A549 (cell line): ENCODE measurements at regions not wholly inside any gene's neighbourhood (a gene's known extent, or its start where the extent isn't known, plus 50 kb on each side); places are given as distances from the start of the nearest gene placed in this dataset.

Experiments used
- ATAC-seq, 2 experiments: fragments of 200-7000 bp in 1 of 2; fragments of >200 bp in 1 of 2; cut with Nextera tagmentation in 1 of 2; cut with Tn5 transposase in 1 of 2; 3 replicates each; pipeline versions ENCODE4 v1.8.0 to v1.9.1; 2018 to 2020; ENCODE audit warnings: mild to moderate bottlenecking in 1 of 2, moderate library complexity in 1 of 2
- CTCF ChIA-PET: fragments of 300-600 bp; sonication (Branson Sonifier 250); formaldehyde crosslinking; extraction: SDS; loops from one replicate; lab custom pipeline; 2021; ENCODE audit warnings: antibody characterized with exemption, inconsistent platforms; lab: Yijun Ruan, JAX
- POLR2A ChIA-PET: fragments of 350-600 bp; formaldehyde crosslinking; extraction: SDS; loops from one replicate; lab custom pipeline; 2021; ENCODE audit warnings: antibody characterized with exemption, inconsistent platforms; lab: Yijun Ruan, JAX
- DNase-seq, 2 experiments: peaks; one replicate each; pipeline versions ENCODE4 v3.0.0 to v3.0.0-alpha.2; 2011 to 2016; ENCODE audit warnings: low read depth in 1 of 2, low spot score in 1 of 2
- FAIRE-seq: peaks from 2 replicates; lab custom pipeline; 2011; peaks lifted over from hg19 to GRCh38; lab: Jason Lieb, UNC
- H3K27ac ChIP-seq, 2 experiments: fragments of >200 bp; sonication (Bioruptor Twin); formaldehyde crosslinking; 3 replicates each; pipeline ENCODE4 v1.5.1; 2016 to 2017
- H3K4me1 ChIP-seq: fragments of >200 bp; sonication (Bioruptor Twin); formaldehyde crosslinking; 3 replicates; pipeline ENCODE4 v1.6.1; 2016
- H3K4me2 ChIP-seq: fragments of >200 bp; sonication (Bioruptor Twin); formaldehyde crosslinking; 3 replicates; pipeline ENCODE4 v1.6.1; 2016
- H3K4me3 ChIP-seq: fragments of >200 bp; sonication (Bioruptor Twin); formaldehyde crosslinking; 3 replicates; pipeline ENCODE4 v1.5.1; 2016
- H3K9me3 ChIP-seq: fragments of >200 bp; sonication (Bioruptor Twin); formaldehyde crosslinking; 3 replicates; pipeline ENCODE4 v1.6.1; 2016
- CBX2 ChIP-seq: fragments of 200-600 bp; sonication (generic); IDR thresholded peaks from 2 replicates; pipeline ENCODE4 v1.6.1; 2016; ENCODE audit warnings: low read depth, mild to moderate bottlenecking, borderline replicate concordance
- CHD4 ChIP-seq: fragments of 200-600 bp; sonication (generic); IDR thresholded peaks from 2 replicates; pipeline ENCODE4 v1.6.1; 2016; ENCODE audit warnings: antibody characterized with exemption, mild to moderate bottlenecking, borderline replicate concordance
- FOXS1 ChIP-seq: fragments of 250-450 bp; sonication (Bioruptor Pico); IDR thresholded peaks from 2 replicates; pipeline ENCODE4 v1.5.0; 2020; ENCODE audit warnings: mild to moderate bottlenecking, moderate library complexity
- HDAC2 ChIP-seq: fragments of 200-600 bp; sonication (generic); IDR thresholded peaks from 2 replicates; pipeline ENCODE4 v1.6.1; 2016
- HES2 ChIP-seq: fragments of >200 bp; sonication (Bioruptor Twin); formaldehyde crosslinking; IDR thresholded peaks from 2 replicates; pipeline ENCODE4 v1.6.1; 2016
- HOXB5 ChIP-seq: fragments of 250-450 bp; sonication (Bioruptor Pico); IDR thresholded peaks from 2 replicates; pipeline ENCODE4 v1.5.0; 2020; ENCODE audit warnings: mild to moderate bottlenecking, moderate library complexity
- NR3C1 ChIP-seq: fragments of >200 bp; sonication (Bioruptor Twin); formaldehyde crosslinking; IDR thresholded peaks from 3 replicates; pipeline ENCODE4 v1.6.1; 2017
- POLR2AphosphoS2 ChIP-seq: conservative IDR thresholded peaks from 2 replicates; pipeline ENCODE4 v1.6.1; 2012; ENCODE audit warnings: low read length, improper control_type of control experiment, inconsistent platforms
- RAD21 ChIP-seq, 2 experiments: fragments of >200 bp in 1 of 2; sonication (Bioruptor Twin) in 1 of 2; formaldehyde crosslinking in 1 of 2; IDR thresholded peaks in 1 of 2; conservative IDR thresholded peaks in 1 of 2; 2 replicates in 1 of 2; 3 replicates in 1 of 2; pipeline ENCODE4 v1.6.1; 2012 to 2018; ENCODE audit warnings: inconsistent platforms in 1 of 2
- REST ChIP-seq: fragments of 200-600 bp; sonication (generic); IDR thresholded peaks from 2 replicates; pipeline ENCODE4 v1.6.1; 2016; ENCODE audit warnings: antibody characterized with exemption, mild to moderate bottlenecking, moderate library complexity
- RNF2 ChIP-seq: fragments of 200-600 bp; sonication (generic); IDR thresholded peaks from 2 replicates; pipeline ENCODE4 v1.6.1; 2016; ENCODE audit warnings: low read depth, mild to moderate bottlenecking, antibody characterized with exemption, moderate library complexity, borderline replicate concordance
- SMC3 ChIP-seq: fragments of >200 bp; sonication (Bioruptor Twin); formaldehyde crosslinking; IDR thresholded peaks from 3 replicates; pipeline ENCODE4 v1.6.1; 2018; ENCODE audit warnings: inconsistent platforms
- SREBF2 ChIP-seq: fragments of 450-650 bp; IDR thresholded peaks from 2 replicates; pipeline ENCODE4 v1.6.1; 2014; ENCODE audit warnings: mild to moderate bottlenecking, moderate library complexity
- ZC3H11A ChIP-seq: fragments of 450-650 bp; IDR thresholded peaks from 2 replicates; pipeline ENCODE4 v1.6.1; 2014; ENCODE audit warnings: antibody characterized with exemption, mild to moderate bottlenecking
- ZSCAN20 ChIP-seq: fragments of 250-450 bp; sonication (Bioruptor Pico); IDR thresholded peaks from 2 replicates; pipeline ENCODE4 v1.8.0; 2022; ENCODE audit warnings: mild to moderate bottlenecking, moderate library complexity
- WGBS: methylation state at CpG from one replicate; pipeline ENCODE4 v1.1.6; 2017; ENCODE audit errors: missing lambda C conversion rate; 5-methylcytosine and 5-hydroxymethylcytosine counted together
- TF ChIP-seq, protein P1 (sequence below): fragments of >200 bp; sonication (Bioruptor Twin); formaldehyde crosslinking; IDR thresholded peaks from 3 replicates; pipeline ENCODE4 v1.6.1; 2016
- TF ChIP-seq, protein P2 (sequence below): fragments of >200 bp; sonication (Bioruptor Twin); formaldehyde crosslinking; IDR thresholded peaks from 3 replicates; pipeline ENCODE4 v1.5.1; 2016
- TF ChIP-seq, protein P3 (sequence below): fragments of 450-650 bp; IDR thresholded peaks from 2 replicates; pipeline ENCODE4 v1.6.1; 2014; ENCODE audit warnings: antibody characterized with exemption
- TF ChIP-seq, protein P4 (sequence below): IDR thresholded peaks from 2 replicates; pipeline ENCODE4 v1.6.1; 2012

DNA sequence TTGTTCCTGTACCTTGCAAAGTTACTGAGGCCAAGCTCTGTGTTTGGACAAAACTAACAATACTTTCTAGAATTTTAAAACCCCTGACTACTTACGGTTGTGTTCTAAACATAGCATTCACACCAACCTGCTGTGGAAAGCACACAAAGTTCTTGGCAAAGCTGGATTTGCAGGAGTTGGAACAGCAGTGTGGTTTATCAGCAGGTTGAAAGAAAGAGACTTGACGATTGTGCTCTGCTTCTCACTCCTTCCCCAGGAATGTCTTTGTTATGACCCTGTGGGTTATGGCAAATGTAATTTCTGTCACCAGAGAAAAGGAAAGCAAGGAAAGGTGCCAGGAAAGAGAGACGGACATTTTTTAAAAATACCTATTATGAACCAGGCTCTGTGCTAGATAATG is 165.5 kb upstream of the TGFBR2 start:
- peaks cover 23% of the 10 kb centered on the region for H3K4me1 ChIP-seq
- TF ChIP-seq CHD4 (no peak), CBX2 (no peak), ZSCAN20 (CRISPR knock-in tag) (no peak), HDAC2 (no peak), SREBF2 (no peak), SMC3 (no peak), NR3C1 (no peak), FOXS1 (CRISPR knock-in tag) (no peak), HOXB5 (no peak), ZC3H11A (no peak), RAD21 (conservative IDR thresholded peaks at IDR 0.05 in 1 of 2, IDR thresholded peaks at IDR 0.05 in 1 of 2) (no peak), POLR2AphosphoS2 (no peak), HES2 (no peak), REST (no peak), RNF2 (no peak)
- TF ChIP-seq, protein P1, sequence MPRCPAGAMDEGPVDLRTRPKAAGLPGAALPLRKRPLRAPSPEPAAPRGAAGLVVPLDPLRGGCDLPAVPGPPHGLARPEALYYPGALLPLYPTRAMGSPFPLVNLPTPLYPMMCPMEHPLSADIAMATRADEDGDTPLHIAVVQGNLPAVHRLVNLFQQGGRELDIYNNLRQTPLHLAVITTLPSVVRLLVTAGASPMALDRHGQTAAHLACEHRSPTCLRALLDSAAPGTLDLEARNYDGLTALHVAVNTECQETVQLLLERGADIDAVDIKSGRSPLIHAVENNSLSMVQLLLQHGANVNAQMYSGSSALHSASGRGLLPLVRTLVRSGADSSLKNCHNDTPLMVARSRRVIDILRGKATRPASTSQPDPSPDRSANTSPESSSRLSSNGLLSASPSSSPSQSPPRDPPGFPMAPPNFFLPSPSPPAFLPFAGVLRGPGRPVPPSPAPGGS: no peak
- TF ChIP-seq, protein P2, sequence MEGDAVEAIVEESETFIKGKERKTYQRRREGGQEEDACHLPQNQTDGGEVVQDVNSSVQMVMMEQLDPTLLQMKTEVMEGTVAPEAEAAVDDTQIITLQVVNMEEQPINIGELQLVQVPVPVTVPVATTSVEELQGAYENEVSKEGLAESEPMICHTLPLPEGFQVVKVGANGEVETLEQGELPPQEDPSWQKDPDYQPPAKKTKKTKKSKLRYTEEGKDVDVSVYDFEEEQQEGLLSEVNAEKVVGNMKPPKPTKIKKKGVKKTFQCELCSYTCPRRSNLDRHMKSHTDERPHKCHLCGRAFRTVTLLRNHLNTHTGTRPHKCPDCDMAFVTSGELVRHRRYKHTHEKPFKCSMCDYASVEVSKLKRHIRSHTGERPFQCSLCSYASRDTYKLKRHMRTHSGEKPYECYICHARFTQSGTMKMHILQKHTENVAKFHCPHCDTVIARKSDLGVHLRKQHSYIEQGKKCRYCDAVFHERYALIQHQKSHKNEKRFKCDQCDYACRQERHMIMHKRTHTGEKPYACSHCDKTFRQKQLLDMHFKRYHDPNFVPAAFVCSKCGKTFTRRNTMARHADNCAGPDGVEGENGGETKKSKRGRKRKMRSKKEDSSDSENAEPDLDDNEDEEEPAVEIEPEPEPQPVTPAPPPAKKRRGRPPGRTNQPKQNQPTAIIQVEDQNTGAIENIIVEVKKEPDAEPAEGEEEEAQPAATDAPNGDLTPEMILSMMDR: no peak
- TF ChIP-seq, protein P3, sequence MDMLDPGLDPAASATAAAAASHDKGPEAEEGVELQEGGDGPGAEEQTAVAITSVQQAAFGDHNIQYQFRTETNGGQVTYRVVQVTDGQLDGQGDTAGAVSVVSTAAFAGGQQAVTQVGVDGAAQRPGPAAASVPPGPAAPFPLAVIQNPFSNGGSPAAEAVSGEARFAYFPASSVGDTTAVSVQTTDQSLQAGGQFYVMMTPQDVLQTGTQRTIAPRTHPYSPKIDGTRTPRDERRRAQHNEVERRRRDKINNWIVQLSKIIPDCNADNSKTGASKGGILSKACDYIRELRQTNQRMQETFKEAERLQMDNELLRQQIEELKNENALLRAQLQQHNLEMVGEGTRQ: no peak
- TF ChIP-seq, protein P4, sequence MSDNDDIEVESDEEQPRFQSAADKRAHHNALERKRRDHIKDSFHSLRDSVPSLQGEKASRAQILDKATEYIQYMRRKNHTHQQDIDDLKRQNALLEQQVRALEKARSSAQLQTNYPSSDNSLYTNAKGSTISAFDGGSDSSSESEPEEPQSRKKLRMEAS: no peak
- TF ChIP-seq, all 56 proteins: peak for 0
- no peak for DNase-seq
- no peak for FAIRE-seq
- POLR2A ChIA-PET: no interaction called here
- 64% methylated on average over 3 of the region's 3 CpGs for WGBS
- Histone ChIP-seq H3K9me3 (peaks cover 6% of the 10 kb centered on the region; the same call in 1 of the 3 replicates), H3K4me3 (no peak overlapping the region), H3K27ac (peak overlapping the region; percentile 31 to 67), H3K4me2 (peak overlapping the region; percentile 43)
- CTCF ChIA-PET: interaction anchor here (1.2 to 1.4 kb wide), 2 partner anchors 11 to 399 kb away, joined by 3 to 4 read pairs; no protein-coding TSS in a partner anchor
- peak in 1 of 2 experiments; percentile 37; a peak in 3 of 6 replicates for ATAC-seq
